NCI-H1105 treated with DMSO at 0.1 percent for 48 hours (cell line): ENCODE measurements at regions not wholly inside any gene's neighbourhood (a gene's known extent, or its start where the extent isn't known, plus 50 kb on each side); places are given as distances from the start of the nearest gene placed in this dataset.
"Not testable (repeated sequence)": the region's sequence is repeated elsewhere in the genome, so short reads cannot be mapped to it uniquely, and the experiment has no call there.

Experiments
- DNase-seq: peaks from one replicate; lab custom pipeline; 2025; lab: John Stamatoyannopoulos, UW

DNA sequence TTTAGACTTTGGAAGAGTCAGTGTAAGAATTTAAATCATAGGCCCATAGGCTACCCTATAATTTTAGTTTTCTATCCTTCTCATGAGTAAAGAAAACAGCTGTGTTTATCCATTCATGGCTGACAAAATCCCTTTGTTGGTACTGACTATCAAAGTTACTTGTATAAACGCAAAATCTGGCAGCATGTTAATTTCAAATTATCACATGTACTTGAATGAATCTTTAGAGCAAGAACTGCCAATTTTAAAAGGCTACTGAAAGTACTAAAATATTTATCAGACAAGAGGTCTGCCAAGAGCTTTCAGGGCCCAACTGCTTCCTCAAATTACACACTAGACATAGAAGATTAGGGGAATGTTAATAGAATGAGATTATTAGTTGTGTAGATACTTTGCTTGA, 66.6 kb downstream of the MYL12B start:
- peak; percentile 51 for DNase-seq

DNA sequence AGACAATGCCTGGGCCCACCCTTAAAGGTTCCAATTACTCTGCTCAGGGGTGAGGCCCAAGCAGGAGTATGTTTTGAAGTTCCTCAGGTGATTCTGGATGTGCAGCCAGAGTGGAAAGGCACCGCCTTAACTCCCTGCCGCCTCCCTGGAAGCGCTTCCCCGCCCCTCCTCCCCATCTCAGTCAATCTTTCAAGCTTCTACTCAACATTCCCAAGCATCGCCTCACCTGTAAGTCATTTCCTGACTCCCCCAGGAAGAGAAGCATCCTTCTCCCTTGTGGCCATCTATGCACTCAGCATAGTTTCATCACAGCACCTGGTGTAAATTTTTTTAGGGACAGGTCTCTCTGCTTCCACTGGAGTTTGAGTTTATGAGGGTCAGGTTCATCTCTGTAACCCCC, 67.5 kb downstream of the MYL12B start:
- DNase-seq, result no peak

DNA sequence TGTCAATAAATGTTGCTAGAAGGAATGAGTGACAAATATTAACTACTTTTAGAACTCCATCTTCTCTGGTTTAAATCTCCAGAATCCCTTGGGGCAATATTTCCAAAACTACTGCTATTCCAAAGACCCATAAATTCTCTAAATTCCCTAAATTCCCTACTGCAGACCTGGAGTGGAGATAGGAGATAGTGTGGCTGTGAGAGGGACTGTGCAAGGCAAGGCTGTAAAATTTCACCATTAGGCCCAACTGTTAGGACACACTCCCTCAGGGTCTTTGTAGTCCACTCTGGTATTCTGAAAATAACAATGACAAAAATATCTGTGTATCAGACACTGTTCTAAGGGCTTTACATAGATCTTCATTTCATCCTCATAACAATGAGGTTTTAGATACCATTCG, 67.9 kb downstream of the MYL12B start:
- no peak for DNase-seq

GRCh38 chr18:3330622-3331021, 68.7 kb downstream of the MYL12B start:
- DNase-seq, result no peak

DNA sequence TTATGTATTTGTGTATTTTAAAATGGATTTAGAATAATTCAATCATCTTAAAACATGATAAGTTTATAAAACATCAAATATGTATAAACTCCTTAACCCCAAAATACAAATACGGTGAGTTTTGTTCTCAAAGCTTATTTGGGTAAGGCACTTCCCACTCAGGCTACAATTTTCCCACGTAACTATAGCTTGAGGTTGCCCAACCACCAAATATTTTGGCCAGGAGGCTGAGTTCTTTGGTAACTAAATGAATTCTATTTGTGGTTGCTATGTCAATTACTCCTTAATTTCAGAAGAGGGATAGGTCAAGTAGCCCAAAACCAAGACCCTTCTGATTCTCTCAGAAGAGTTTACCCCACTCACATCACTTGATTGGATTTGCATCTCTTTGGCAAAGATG, 70.4 kb downstream of the MYL12B start:
- DNase-seq, result no peak

DNA sequence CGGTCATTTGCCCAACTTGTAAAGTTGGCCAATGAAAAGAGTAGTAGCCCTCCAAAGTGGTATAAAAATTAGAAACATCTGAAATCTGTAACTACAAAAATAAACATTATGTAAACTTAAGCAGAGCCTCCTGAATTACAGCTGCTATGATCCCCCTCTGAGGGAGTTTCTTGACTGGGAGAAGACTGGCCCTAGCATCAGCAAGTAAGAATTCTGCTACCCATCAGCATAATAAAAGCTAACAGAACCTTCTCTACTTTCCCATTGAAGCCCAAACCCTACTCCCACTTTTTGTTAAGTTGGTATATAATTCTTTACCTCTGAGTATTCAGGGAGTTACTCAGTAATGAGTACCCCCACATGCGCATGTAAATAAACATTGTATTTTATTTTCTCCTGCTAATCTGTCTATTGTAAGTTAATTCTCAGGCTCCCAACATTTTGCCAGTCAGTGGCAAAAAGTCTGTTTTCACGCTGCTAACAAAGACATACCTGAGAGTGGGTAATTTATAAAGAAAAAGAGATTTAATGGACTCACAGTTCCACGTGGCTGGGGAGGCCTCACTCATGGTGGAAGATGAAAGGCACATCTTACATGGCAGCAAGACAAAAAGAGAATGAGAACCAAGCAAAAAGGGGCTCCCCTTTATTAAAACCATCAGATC, 71.3 kb downstream of the MYL12B start:
- DNase-seq, result no peak

DNA sequence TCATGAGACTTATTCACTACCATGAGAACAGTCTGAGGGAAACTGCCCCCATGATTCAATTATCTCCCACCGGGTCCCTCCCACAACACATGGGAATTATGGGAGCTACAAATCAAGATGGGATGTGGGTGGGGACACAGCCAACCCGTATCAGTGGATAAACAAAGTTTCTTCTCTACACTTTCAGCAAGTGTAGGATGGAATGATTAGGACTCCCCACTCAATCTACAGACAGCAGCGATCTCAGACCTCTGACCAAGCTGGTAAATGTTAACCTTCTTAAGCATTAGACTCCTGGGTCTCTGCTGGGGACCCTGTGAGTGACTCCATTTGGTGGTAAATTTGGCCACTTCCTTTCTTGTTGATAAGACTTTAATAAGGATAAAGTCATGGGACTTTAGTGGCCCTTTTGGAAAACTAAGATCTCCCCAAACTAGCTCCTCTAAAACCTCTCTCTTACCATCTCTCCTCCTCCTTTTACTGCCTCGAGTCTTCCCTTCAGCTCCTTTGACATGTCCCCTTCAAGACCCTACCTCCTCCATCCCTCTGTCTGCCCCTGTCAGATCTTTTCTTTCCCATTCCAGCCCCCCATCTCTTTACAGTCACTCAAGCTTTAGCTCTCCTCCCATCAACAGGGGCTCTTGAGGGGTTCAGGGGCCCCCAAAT, 71.9 kb downstream of the MYL12B start:
- no peak for DNase-seq

- no peak for DNase-seq
Measured at GRCh38 chr18:3340015-3340681, 78.2 kb downstream of the MYL12B start.

DNA sequence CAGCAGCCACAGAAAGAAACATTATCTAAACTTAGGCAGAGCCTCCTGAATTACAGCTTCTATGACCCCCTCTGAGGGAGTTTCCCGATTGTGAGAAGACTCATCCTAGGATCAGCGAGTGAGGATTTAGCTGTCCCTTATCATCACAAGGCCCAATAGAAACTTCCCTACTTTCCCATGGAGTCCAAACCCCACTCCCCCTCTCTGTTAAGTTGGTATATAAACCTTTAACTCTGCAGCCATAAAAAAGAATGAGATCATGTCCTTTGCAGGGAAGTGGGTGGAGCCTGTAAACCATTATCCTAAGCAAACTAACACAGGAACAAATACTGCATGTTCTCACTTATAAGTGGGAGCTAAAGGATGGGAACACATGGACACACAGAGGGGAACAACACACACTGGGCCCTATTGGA, 78.8 kb downstream of the MYL12B start:
- DNase-seq, result no peak

GRCh38 chr18:3342628-3343027, 80.7 kb downstream of the MYL12B start:
- no peak for DNase-seq

GRCh38 chr18:3345452-3345851, 83.5 kb downstream of the MYL12B start:
- DNase-seq, result no peak

GRCh38 chr18:3345885-3346284, 84.0 kb downstream of the MYL12B start:
- no peak for DNase-seq

DNA sequence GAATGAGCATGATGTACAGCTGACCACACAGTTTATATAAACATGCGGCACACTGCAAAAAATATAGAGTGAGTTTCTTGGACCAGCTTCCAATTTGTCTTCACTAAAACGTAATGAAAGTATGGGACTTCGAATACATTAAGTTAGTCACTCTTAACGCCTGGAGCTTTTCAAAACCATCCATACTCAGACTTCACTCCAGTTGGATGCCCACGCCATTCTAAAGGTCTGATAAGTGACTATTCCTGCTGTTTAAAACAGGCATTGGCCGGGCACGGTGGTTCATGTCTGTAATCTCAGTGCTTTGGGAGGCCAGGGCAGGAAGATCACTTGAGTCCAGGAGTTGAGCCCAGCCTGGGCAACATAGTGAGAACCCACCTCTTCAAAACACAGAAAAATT, 84.6 kb downstream of the MYL12B start:
- DNase-seq, result no peak

DNA sequence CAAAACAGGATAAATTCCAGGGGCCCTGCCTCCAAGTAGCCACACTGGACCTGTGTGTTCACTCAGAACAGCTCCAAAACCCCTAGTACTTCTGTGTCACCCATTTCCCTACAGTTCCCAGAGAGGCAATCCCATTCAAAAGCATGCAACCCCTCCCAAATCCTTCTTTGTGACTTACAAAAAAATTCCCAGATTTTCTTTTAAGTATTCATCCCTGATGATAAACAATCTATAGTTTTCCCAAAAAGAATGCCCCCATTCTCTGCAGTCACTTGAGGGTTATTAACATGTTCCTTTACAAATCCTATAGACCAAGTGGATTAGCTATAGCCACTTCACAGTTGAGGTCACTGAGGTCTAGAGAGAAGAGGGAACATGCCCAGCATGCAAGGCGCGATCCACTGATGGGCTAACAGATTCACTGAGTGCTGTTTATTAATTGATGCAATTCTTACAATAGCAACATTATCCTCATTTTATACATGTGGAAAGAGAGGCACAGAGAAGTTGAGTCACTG, 85.4 kb downstream of the MYL12B start:
- no peak for DNase-seq

DNA sequence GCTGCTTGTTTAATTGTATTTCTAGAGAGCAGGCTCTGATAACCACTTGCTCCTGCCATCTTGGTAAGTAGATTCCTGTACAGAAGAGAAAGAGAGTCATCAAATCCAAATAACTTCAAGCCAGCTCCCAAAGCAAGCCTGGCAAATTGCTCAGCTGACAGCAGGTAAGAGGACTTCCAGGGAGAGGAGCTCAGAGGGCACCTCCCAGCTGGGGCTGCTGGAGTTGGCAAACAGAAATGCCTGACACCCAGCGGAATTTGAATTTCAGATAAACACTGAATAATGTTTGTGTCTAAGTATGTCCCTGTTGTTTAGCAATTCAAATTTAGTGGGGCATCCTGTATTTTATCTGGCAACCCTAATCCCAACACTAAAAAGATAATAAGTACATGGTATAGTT, 86.2 kb downstream of the MYL12B start:
- DNase-seq, result no peak

GRCh38 chr18:3349046-3349841, 87.3 kb downstream of the MYL12B start:
- DNase-seq, result not testable (repeated sequence)

DNA sequence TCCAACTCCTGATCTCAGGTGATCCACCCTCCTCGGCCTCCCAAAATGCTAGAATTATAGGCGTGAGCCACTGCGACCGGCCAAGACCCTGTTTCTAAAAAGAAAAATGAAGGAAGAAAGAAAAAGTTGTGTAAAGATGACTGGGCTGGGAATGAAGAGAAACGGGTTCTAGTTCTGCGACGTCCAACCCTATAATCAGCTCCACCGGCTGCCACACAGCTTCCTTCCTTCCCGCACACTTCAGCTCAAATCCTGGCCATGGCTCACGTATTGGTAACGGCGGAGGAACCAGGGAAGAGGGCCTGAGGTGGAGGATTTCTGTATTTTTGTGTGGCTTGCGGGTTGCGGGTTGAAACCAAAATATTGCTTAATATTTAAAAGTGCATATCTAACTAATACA, 88.1 kb downstream of the MYL12B start:
- no peak for DNase-seq

GRCh38 chr18:3350566-3351527, 88.9 kb downstream of the MYL12B start:
- DNase-seq, result no peak

GRCh38 chr18:3354506-3354905, 92.6 kb downstream of the MYL12B start:
- DNase-seq, result no peak

DNA sequence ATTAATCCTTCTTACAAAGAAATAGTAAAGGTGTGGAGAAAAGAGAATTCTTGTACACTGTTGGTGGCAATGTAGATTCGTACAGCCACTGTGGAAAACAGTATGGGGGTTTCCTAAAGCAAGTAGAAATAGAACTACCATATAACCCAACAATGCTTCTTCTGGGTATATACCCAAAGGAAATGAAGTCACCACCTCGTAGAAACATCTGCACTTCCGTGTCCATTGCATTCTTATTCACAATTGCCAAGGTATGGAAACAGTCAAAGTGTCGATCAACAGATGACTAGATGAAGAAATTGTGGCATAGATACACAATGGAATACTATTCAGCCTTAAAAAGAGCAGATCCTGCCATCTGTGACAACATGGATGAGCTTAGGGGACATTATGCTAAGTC, 93.4 kb upstream of the TGIF1 start:
- no peak for DNase-seq

DNA sequence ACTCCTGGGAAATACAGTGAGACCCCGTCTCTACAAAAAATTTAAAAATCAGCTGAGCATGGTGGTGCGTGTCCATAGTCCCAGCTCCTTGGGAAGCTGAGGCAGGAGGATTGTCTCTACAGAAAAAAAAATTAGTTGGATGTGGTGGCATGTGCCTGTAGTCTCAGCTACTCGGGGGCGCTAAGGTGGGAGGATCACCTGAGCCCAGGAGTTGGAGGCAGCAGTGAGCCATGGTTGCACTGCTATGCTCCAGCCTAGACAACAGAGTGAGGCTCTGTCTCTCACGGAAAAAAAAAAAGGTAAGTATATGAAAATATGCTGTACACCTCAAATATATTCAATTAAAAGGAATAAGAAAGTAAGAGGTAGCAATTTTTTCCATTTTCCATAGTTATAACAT, 92.5 kb upstream of the TGIF1 start:
- DNase-seq, result no peak
